Transverse colon (tissue), 3 donors: ENCODE measurements at regions not wholly inside any gene's neighbourhood (a gene's known extent, or its start where the extent isn't known, plus 50 kb on each side); places are given as distances from the start of the nearest gene placed in this dataset.

Experiments used
- EP300 ChIP-seq: sonication (generic); formaldehyde crosslinking; IDR thresholded peaks from one replicate; pipeline ENCODE4 v1.6.1; 2017; ENCODE audit warnings: antibody characterized with exemption, low read depth
- TF ChIP-seq, protein P1 (sequence below), 5 experiments: fragments of 200-600 bp in 3 of 5; fragments of 450-650 bp in 2 of 5; sonication (generic) in 3 of 5; IDR thresholded peaks; 1 replicate in 2 of 5; 2 replicates in 3 of 5; pipeline ENCODE4 v1.5.1; 2016 to 2017; ENCODE audit warnings: antibody characterized with exemption in 5 of 5, inconsistent platforms in 3 of 5, mild to moderate bottlenecking in 2 of 5, moderate library complexity in 1 of 5

DNA sequence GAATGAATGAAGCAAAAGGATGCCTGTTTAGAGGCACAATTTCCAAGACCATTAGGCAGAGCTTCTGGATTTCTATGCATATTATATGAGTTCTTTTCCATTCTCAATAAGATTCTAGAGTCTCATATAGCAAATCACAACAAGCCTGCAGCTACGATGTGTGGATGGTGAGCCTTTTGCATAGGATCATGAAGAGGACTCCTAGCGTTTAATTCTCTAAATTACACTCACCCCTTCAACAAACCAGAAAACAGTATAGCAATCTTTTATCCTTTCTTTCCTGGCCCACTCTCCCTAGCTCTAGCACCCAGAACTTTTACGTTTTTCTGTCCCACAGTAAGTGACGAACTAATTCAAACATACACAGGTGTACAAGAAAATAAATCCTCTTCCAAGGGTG is 293.1 kb upstream of the KLHL29 start:
- TF ChIP-seq, protein P1, sequence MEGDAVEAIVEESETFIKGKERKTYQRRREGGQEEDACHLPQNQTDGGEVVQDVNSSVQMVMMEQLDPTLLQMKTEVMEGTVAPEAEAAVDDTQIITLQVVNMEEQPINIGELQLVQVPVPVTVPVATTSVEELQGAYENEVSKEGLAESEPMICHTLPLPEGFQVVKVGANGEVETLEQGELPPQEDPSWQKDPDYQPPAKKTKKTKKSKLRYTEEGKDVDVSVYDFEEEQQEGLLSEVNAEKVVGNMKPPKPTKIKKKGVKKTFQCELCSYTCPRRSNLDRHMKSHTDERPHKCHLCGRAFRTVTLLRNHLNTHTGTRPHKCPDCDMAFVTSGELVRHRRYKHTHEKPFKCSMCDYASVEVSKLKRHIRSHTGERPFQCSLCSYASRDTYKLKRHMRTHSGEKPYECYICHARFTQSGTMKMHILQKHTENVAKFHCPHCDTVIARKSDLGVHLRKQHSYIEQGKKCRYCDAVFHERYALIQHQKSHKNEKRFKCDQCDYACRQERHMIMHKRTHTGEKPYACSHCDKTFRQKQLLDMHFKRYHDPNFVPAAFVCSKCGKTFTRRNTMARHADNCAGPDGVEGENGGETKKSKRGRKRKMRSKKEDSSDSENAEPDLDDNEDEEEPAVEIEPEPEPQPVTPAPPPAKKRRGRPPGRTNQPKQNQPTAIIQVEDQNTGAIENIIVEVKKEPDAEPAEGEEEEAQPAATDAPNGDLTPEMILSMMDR (IDR thresholded peaks at IDR 0.05), result no peak
- TF ChIP-seq EP300, result no peak
